CD4-positive, alpha-beta T cell (primary cell): ENCODE measurements at regions not wholly inside any gene's neighbourhood (a gene's known extent, or its start where the extent isn't known, plus 50 kb on each side); places are given as distances from the start of the nearest gene placed in this dataset.
A peak's percentile ranks its signal among the peaks of the same experiment; 100 is the strongest.

Experiments
- ATAC-seq: fragments of 200-7000 bp; cut with Tn5 transposase; one replicate; pipeline ENCODE4 v1.10.0; 2022; ENCODE audit warnings: mild to moderate bottlenecking; ENCODE audit not compliant: poor library complexity
- CTCF ChIA-PET: fragments of 350-600 bp; sonication (Branson Sonifier 250); formaldehyde crosslinking; loops from one replicate; lab custom pipeline; 2021; ENCODE audit warnings: antibody characterized with exemption, inconsistent platforms; lab: Charles Lee
- POLR2A ChIA-PET: fragments of 350-600 bp; sonication (Branson Sonifier 250); formaldehyde crosslinking; loops from one replicate; lab custom pipeline; 2021; ENCODE audit warnings: antibody characterized with exemption, inconsistent platforms; lab: Charles Lee
- DNase-seq, 14 experiments: peaks; one replicate each; pipeline ENCODE4 v3.0.0-alpha.2; 2013 to 2020; ENCODE audit warnings: mixed read lengths in 2 of 14
- H3K27ac ChIP-seq, 2 donors: one replicate each; pipeline versions ENCODE4 v1.5.1 to v1.7.0; 2013; ENCODE audit warnings: low read length in 2 of 2, low read depth in 1 of 2, mild to moderate bottlenecking in 1 of 2
- H3K27me3 ChIP-seq, 2 experiments: 1 replicate in 1 of 2; 2 replicates in 1 of 2; pipeline versions ENCODE4 v1.6.1 to v1.7.0; 2013; ENCODE audit warnings: low read length in 2 of 2, control low read depth in 1 of 2, mild to moderate bottlenecking in 1 of 2, moderate library complexity in 1 of 2; ENCODE audit not compliant: insufficient read depth in 2 of 2, control insufficient read depth in 1 of 2
- H3K36me3 ChIP-seq: one replicate; pipeline ENCODE4 v1.6.1; 2013; ENCODE audit warnings: low read length, control low read depth; ENCODE audit not compliant: insufficient read depth
- H3K4me1 ChIP-seq: one replicate; pipeline ENCODE4 v1.6.1; 2013; ENCODE audit warnings: low read length, control low read depth; ENCODE audit not compliant: insufficient read depth
- H3K4me3 ChIP-seq: one replicate; pipeline ENCODE4 v1.5.1; 2013; ENCODE audit warnings: mild to moderate bottlenecking, low read length, moderate library complexity
- H3K9me3 ChIP-seq, 2 experiments: 1 replicate in 1 of 2; 2 replicates in 1 of 2; pipeline versions ENCODE4 v1.6.1 to v1.7.0; 2013; ENCODE audit warnings: low read length in 2 of 2, mild to moderate bottlenecking in 2 of 2, control low read depth in 1 of 2, moderate library complexity in 1 of 2; ENCODE audit not compliant: control insufficient read depth in 1 of 2, insufficient read depth in 1 of 2
- H3K27ac Mint-ChIP-seq: one replicate; pipeline ENCODE4 v1.8.0; 2020; ENCODE audit warnings: mixed read lengths
- H3K27me3 Mint-ChIP-seq: one replicate; pipeline ENCODE4 v1.8.0; 2021; ENCODE audit warnings: mixed read lengths
- H3K36me3 Mint-ChIP-seq: one replicate; pipeline ENCODE4 v1.8.0; 2021; ENCODE audit warnings: low read depth, mixed read lengths
- H3K4me1 Mint-ChIP-seq: one replicate; pipeline ENCODE4 v1.8.0; 2021; ENCODE audit warnings: low read depth, mixed read lengths
- H3K4me3 Mint-ChIP-seq: one replicate; pipeline ENCODE4 v1.8.0; 2020; ENCODE audit warnings: mild to moderate bottlenecking, mixed read lengths
- H3K9me3 Mint-ChIP-seq: one replicate; pipeline ENCODE4 v1.8.0; 2020; ENCODE audit warnings: mixed read lengths
- CTCF ChIP-seq: fragments of 200-600 bp; IDR thresholded peaks from one replicate; pipeline ENCODE4 v1.8.0; 2022; ENCODE audit warnings: antibody characterized with exemption, mild to moderate bottlenecking
- intact Hi-C, 2 experiments: fragments of 100-400 bp; cut with DNase I in 1 of 2; cut with micrococcal nuclease in 1 of 2; formaldehyde crosslinking; loops; one replicate each; pipeline versions ENCODE4 v1.15.1 to v1.9.0; 2023 to 2025; cut with DNase I, micrococcal nuclease

DNA sequence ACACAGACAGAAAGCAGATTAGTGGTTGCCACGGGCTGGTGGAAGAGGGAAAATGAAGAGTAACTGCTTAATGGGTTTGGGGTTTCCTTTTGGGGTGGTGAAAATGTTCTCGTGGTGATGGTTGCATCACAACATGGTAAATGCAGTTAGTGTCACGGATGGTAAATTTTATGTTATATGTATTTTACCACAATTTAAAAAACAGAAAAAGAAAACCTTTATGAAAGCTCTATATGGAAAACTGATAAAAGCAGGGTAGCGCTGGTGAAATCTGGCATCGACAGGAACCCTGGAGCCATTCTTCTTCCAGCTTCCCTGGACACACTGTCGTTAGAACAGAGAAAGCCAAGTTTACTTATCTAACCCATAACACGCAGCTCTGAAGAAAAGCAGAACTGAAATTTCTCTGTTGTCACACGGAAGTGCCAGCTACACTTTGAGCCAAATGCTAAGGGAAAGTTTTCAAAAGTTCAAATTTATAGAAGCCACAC is 287.7 kb upstream of the NR2F2 start:
- Histone ChIP-seq H3K27ac (no peak overlapping the region), H3K4me1 (no peaks in the 10 kb centered on the region), H3K36me3 (no peaks in the 10 kb centered on the region), H3K9me3 (no peaks in the 10 kb centered on the region), H3K27me3 (peaks cover 5 to 7% of the 10 kb centered on the region in 2 experiments), H3K4me3 (no peak overlapping the region)
- Mint-ChIP-seq H3K4me1 (no peaks in the 10 kb centered on the region), H3K27me3 (peaks cover 57% of the 10 kb centered on the region), H3K9me3 (no peaks in the 10 kb centered on the region), H3K4me3 (no peak overlapping the region), H3K36me3 (no peaks in the 10 kb centered on the region), H3K27ac (no peak overlapping the region)
- ChIA-PET CTCF (no interaction called here), POLR2A (no interaction called here)
- DNase-seq, result peak in 1 of 14 experiments; percentile 18
- no peak for TF ChIP-seq CTCF
- no peak for ATAC-seq
- intact Hi-C loops, result no loop called here

DNA sequence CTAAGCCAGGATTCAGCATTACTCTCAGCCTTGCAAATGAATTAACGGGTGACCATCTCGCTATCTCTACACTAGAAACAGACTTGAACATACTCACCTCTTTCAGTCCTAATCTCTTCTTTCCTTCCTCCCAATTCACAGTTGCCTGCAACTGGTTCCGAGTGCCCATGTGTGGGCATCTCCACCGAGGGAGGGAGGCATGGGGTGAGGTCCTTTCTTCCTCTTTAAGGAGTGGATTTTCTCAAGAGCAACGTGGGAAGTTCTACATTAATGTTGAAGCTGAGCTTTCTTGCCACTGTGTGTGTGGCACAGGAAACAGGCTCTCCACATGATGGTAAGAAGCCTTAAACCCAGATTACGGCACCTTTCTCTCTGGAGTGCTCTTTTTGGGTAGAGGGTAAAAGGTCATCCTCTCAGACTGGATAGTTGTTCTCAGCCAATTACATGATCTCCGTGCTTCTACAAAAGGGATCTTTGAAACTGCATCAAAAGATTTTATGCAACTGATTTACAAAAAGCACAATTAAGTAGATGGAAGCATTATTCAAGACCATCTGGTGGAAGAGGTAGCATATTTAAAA is 286.8 kb upstream of the NR2F2 start:
- no peak for TF ChIP-seq CTCF
- Mint-ChIP-seq H3K9me3 (no peaks in the 10 kb centered on the region), H3K4me1 (no peaks in the 10 kb centered on the region), H3K36me3 (no peaks in the 10 kb centered on the region), H3K27me3 (peaks cover 50% of the 10 kb centered on the region), H3K27ac (no peak overlapping the region), H3K4me3 (no peak overlapping the region)
- no peaks in the 10 kb centered on the region for H3K4me1 ChIP-seq
- ChIA-PET CTCF (no interaction called here), POLR2A (no interaction called here)
- no peak overlapping the region for H3K27ac ChIP-seq
- no peak for ATAC-seq
- intact Hi-C loops, result no loop called here
- H3K27me3 ChIP-seq, result peaks cover 6 to 9% of the 10 kb centered on the region in 2 experiments
- H3K9me3 ChIP-seq, result no peaks in the 10 kb centered on the region
- no peak for DNase-seq
- no peaks in the 10 kb centered on the region for H3K36me3 ChIP-seq
- no peak overlapping the region for H3K4me3 ChIP-seq

- H3K9me3 ChIP-seq, result no peaks in the 10 kb centered on the region
- Mint-ChIP-seq H3K27ac (no peak overlapping the region), H3K9me3 (no peaks in the 10 kb centered on the region), H3K27me3 (peaks cover 62% of the 10 kb centered on the region), H3K36me3 (no peaks in the 10 kb centered on the region), H3K4me3 (no peak overlapping the region), H3K4me1 (no peaks in the 10 kb centered on the region)
- no peaks in the 10 kb centered on the region for H3K4me1 ChIP-seq
- ChIA-PET CTCF (no interaction called here), POLR2A (no interaction called here)
- peaks cover 0 to 6% of the 10 kb centered on the region in 2 experiments for H3K27me3 ChIP-seq
- DNase-seq, result no peak
- H3K36me3 ChIP-seq, result no peaks in the 10 kb centered on the region
- H3K4me3 ChIP-seq, result no peak overlapping the region
- intact Hi-C loops, result no loop called here
- ATAC-seq, result no peak
- no peak overlapping the region for H3K27ac ChIP-seq
- TF ChIP-seq CTCF, result no peak
Measured at GRCh38 chr15:96046620-96047240, 283.8 kb upstream of the NR2F2 start.
